Psoas muscle (tissue), 7 donors: ENCODE measurements at regions not wholly inside any gene's neighbourhood (a gene's known extent, or its start where the extent isn't known, plus 50 kb on each side); places are given as distances from the start of the nearest gene placed in this dataset.
"Not testable (repeated sequence)": the region's sequence is repeated elsewhere in the genome, so short reads cannot be mapped to it uniquely, and the experiment has no call there.

Experiments
- ATAC-seq, 4 donors: fragments of 200-7000 bp; cut with Tn5 transposase; one replicate each; pipeline ENCODE4 v1.9.1; 2020; ENCODE audit warnings: moderate library complexity in 3 of 4, mild to moderate bottlenecking in 2 of 4
- DNase-seq, 2 donors: peaks; one replicate each; pipeline ENCODE4 v3.0.0-alpha.2; 2020
- H3K27ac ChIP-seq: fragments of 200-600 bp; one replicate; pipeline ENCODE4 v1.8.0; 2022
- H3K27me3 ChIP-seq, 3 donors: fragments of 200-600 bp in 1 of 3; one replicate each; pipeline versions ENCODE4 v1.6.1 to v1.8.0; 2013 to 2022; ENCODE audit warnings: low read length in 2 of 3, mild to moderate bottlenecking in 2 of 3, moderate library complexity in 1 of 3; ENCODE audit not compliant: insufficient read depth in 3 of 3
- H3K36me3 ChIP-seq, 2 donors: fragments of 200-600 bp in 1 of 2; one replicate each; pipeline versions ENCODE4 v1.6.1 to v1.8.0; 2013 to 2022; ENCODE audit warnings: low read depth in 1 of 2, mild to moderate bottlenecking in 1 of 2, moderate library complexity in 1 of 2; ENCODE audit not compliant: insufficient read depth in 1 of 2
- H3K4me1 ChIP-seq: fragments of 200-600 bp; one replicate; pipeline ENCODE4 v1.8.0; 2022
- H3K4me3 ChIP-seq: fragments of 200-600 bp; one replicate; pipeline ENCODE4 v1.8.0; 2022; ENCODE audit warnings: mild to moderate bottlenecking
- H3K9me3 ChIP-seq: fragments of 200-600 bp; one replicate; pipeline ENCODE4 v1.8.0; 2022
- WGBS, 3 donors: extraction: QIAGEN DNeasy Blood & Tissue Kit; methylation state at CpG; one replicate each; pipeline versions ENCODE4 v1.1.6 to v1.1.7; 2013; 5-methylcytosine and 5-hydroxymethylcytosine counted together
- intact Hi-C, 2 donors: fragments of 100-400 bp; cut with DNase I; formaldehyde crosslinking; loops; one replicate each; pipeline versions ENCODE4 v1.11.0 to v1.14.2; 2022
- TF ChIP-seq, protein P1 (sequence below): fragments of 200-600 bp; IDR thresholded peaks from one replicate; pipeline ENCODE4 v1.8.0; 2022; ENCODE audit warnings: antibody characterized with exemption
- donor health status: healthy with polysubstance abuse.
- donor health status: DM: no; HTN: no; CAD: no; lungs with moderate emphysema.
- donor health status: Bipolar disorder and iron deficiency.
- donor health status: healthy.
- donor health status: DM: yes; HTN: yes; CAD: no.
- donor health status: DM: no; HTN: no; CAD: no.
- donor health status: DM: yes; HTN: yes; CAD: no.

GRCh38 chr2:239650674-239651073 lies 249.9 kb upstream of the HDAC4 start:
- H3K4me3 ChIP-seq: no peak overlapping the region
- TF ChIP-seq, protein P1, sequence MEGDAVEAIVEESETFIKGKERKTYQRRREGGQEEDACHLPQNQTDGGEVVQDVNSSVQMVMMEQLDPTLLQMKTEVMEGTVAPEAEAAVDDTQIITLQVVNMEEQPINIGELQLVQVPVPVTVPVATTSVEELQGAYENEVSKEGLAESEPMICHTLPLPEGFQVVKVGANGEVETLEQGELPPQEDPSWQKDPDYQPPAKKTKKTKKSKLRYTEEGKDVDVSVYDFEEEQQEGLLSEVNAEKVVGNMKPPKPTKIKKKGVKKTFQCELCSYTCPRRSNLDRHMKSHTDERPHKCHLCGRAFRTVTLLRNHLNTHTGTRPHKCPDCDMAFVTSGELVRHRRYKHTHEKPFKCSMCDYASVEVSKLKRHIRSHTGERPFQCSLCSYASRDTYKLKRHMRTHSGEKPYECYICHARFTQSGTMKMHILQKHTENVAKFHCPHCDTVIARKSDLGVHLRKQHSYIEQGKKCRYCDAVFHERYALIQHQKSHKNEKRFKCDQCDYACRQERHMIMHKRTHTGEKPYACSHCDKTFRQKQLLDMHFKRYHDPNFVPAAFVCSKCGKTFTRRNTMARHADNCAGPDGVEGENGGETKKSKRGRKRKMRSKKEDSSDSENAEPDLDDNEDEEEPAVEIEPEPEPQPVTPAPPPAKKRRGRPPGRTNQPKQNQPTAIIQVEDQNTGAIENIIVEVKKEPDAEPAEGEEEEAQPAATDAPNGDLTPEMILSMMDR: no peak
- DNase-seq: no peak
- intact Hi-C loops: no loop called here
- H3K27ac ChIP-seq: no peak overlapping the region
- WGBS, 3 donors: 78 to 89% (median 85%) methylated on average over 3 of the region's 3 CpGs
- no peaks in the 10 kb centered on the region for H3K36me3 ChIP-seq
- H3K4me1 ChIP-seq: no peaks in the 10 kb centered on the region
- no peak for ATAC-seq
- H3K27me3 ChIP-seq: peaks cover 0 to 8% (median 0%) of the 10 kb centered on the region in 3 donors
- no peaks in the 10 kb centered on the region for H3K9me3 ChIP-seq

- DNase-seq: no peak
- H3K36me3 ChIP-seq: no peaks in the 10 kb centered on the region
- TF ChIP-seq, protein P1: no peak
- WGBS, 3 donors: 87 to 93% (median 88%) methylated on average over 3 of the region's 3 CpGs
- no peak overlapping the region for H3K4me3 ChIP-seq
- intact Hi-C loops: no loop called here
- no peak for ATAC-seq
- H3K27me3 ChIP-seq: peaks cover 0 to 8% (median 0%) of the 10 kb centered on the region in 3 donors
- H3K27ac ChIP-seq: no peak overlapping the region
- H3K4me1 ChIP-seq: no peaks in the 10 kb centered on the region
- H3K9me3 ChIP-seq: no peaks in the 10 kb centered on the region
Measured at GRCh38 chr2:239649309-239649708, 248.5 kb upstream of the HDAC4 start.

DNA sequence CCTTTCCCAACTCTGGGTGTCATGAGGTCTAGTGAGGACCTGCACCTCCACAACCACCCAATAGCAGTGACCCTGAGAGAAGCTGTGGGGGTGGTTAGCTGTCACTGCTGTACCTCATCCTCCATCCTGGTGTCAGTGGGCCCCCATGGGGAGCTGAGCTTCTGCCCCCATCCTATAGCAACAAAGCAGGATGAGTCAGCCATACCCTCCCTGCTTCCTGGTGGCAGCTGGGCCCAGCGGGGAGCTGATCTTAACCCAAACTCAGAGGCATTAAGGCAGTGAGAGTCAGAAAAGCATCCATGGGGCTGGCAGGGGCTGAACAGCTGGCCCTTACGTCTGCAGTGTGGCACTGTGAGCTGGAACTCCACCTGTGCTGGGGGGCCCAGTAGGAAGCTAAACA lies 247.8 kb upstream of the HDAC4 start:
- Histone ChIP-seq H3K4me3 (no peak overlapping the region), H3K4me1 (no peaks in the 10 kb centered on the region), H3K9me3 (no peaks in the 10 kb centered on the region), H3K27ac (no peak overlapping the region), H3K36me3 (no peaks in the 10 kb centered on the region), H3K27me3 (peaks cover 0 to 8% (median 0%) of the 10 kb centered on the region in 3 donors)
- ATAC-seq (no peak), DNase-seq (no peak)
- TF ChIP-seq, protein P1: no peak
- intact Hi-C loops: no loop called here
- WGBS, 3 donors: 86 to 94% (median 90%) methylated on average over 2 of the region's 2 CpGs

DNA sequence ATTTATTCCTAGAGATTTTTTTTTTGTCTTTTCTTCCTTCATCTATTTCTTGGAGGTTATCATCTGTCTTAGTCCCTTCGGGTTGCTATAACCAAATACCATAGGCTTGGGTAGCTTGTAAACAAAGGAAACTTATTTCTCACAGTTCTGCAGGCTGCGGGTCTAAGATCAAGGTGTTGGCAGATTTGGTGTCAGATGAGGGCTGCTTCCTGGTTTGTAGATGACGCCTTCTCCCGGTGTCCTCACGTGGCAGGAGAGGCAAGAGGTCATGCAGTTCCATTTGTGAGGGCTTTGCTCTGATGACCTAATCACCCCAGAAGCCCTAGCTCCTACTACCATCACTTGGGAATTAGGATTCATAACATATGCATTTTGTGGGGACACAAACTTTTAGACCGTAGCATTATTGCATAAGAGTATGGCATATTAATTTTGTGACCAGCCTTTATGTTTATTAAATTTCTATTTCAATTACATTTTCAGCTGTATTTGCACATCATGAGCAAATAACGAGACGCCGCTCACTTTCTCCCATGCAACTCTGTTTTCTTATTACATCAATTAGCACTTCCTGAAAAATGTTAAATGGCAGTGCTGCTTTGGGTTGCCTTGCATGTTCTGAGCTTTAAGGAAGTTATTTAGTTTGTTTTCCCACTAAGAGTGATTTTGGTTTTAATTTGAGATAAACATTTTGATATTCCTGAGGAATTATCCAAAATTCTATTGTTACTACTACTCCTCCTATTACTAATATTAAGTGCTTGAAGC lies 246.4 kb upstream of the HDAC4 start:
- ATAC-seq: no peak
- H3K36me3 ChIP-seq: no peaks in the 10 kb centered on the region
- TF ChIP-seq, protein P1: no peak
- intact Hi-C loops: no loop called here
- no peak overlapping the region for H3K4me3 ChIP-seq
- no peak for DNase-seq
- no peaks in the 10 kb centered on the region for H3K9me3 ChIP-seq
- no peaks in the 10 kb centered on the region for H3K4me1 ChIP-seq
- H3K27me3 ChIP-seq: peaks cover 0 to 8% (median 0%) of the 10 kb centered on the region in 3 donors
- WGBS, 3 donors: 62 to 69% (median 68%) methylated on average over 9 of the region's 9 CpGs
- H3K27ac ChIP-seq: no peak overlapping the region

GRCh38 chr2:239646184-239646583 lies 245.4 kb upstream of the HDAC4 start:
- Histone ChIP-seq H3K27ac (no peak overlapping the region), H3K9me3 (no peaks in the 10 kb centered on the region), H3K4me1 (no peaks in the 10 kb centered on the region), H3K27me3 (peaks cover 0 to 8% (median 0%) of the 10 kb centered on the region in 3 donors), H3K4me3 (no peak overlapping the region), H3K36me3 (no peaks in the 10 kb centered on the region)
- ATAC-seq: no peak
- 74 to 83% (median 78%) methylated on average over 14 of the region's 14 CpGs for WGBS, 3 donors
- TF ChIP-seq, protein P1: no peak
- no peak for DNase-seq
- intact Hi-C loops: no loop called here

GRCh38 chr2:239644594-239644993 lies 243.8 kb upstream of the HDAC4 start:
- WGBS, 3 donors: 83 to 94% (median 85%) methylated on average over 4 to 10 of the region's 25 CpGs
- ATAC-seq, H3K4me3 ChIP-seq, H3K27me3 ChIP-seq, H3K9me3 ChIP-seq, H3K36me3 ChIP-seq, H3K4me1 ChIP-seq, DNase-seq, intact Hi-C loops, H3K27ac ChIP-seq: not testable (repeated sequence)
